ENCODE measurements at regions not wholly inside any gene's neighbourhood (a gene's known extent, or its start where the extent isn't known, plus 50 kb on each side); places are given as distances from the start of the nearest gene placed in this dataset.

DNA sequence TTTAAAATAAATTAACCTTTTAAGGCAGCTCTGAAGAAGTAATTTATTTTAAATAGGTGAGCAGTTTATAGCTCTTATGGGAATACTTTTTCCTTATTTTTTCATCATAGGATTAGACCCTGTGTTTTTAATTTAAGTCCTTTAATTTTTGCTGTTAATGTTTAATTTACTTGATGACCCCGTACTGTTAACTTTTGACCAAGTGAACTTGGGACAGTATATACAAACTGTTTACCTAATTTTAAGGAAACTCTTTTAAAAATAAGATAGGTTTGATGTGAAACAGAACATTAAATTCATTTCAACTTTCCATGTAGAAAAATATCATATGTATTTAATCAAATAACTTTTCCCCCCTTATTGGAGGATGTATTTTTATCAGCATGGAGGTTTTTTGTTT is 74.4 kb downstream of the KCNRG start:
- H2AFZ ChIP-seq: no peak overlapping the region
- H3K4me3 ChIP-seq: no peak overlapping the region
- CTCF ChIA-PET: no interaction called here
- peaks cover 6% of the 10 kb centered on the region for H3K4me1 ChIP-seq (replicated peaks; ENCODE audit: insufficient read depth)
- peaks cover 84% of the 10 kb centered on the region for H3K79me2 ChIP-seq (ENCODE audit: low read depth)
- no peaks in the 10 kb centered on the region for H3K9me3 ChIP-seq (ENCODE audit: insufficient read depth, low read depth)
- no peak overlapping the region for H3K4me2 ChIP-seq
- intact Hi-C loops (cut with micrococcal nuclease; ENCODE audit: unreplicated experiment): no loop called here
- H3F3A ChIP-seq (ENCODE audit: insufficient read depth, low read depth): no peaks in the 10 kb centered on the region
- POLR2A ChIA-PET (ENCODE audit: unreplicated experiment): no interaction called here
- H3K27me3 ChIP-seq (ENCODE audit: insufficient read depth, low read depth): no peaks in the 10 kb centered on the region
- 0 out of 2 replicates have a peak, but pooled peaks cover 9% of the 10 kb centered on the region for H3K36me3 ChIP-seq (ENCODE audit: low read depth)
- no peaks in the 10 kb centered on the region for H4K20me1 ChIP-seq (ENCODE audit: insufficient read depth)
- DNase-seq: no peak
- no peak overlapping the region for H3K27ac ChIP-seq
- H3K9me2 ChIP-seq (ENCODE audit: insufficient read depth): no peaks in the 10 kb centered on the region
- no peak for TF ChIP-seq EZH2 (IDR thresholded peaks at IDR 0.05; ENCODE audit: low read depth)
- TF ChIP-seq, protein P1, sequence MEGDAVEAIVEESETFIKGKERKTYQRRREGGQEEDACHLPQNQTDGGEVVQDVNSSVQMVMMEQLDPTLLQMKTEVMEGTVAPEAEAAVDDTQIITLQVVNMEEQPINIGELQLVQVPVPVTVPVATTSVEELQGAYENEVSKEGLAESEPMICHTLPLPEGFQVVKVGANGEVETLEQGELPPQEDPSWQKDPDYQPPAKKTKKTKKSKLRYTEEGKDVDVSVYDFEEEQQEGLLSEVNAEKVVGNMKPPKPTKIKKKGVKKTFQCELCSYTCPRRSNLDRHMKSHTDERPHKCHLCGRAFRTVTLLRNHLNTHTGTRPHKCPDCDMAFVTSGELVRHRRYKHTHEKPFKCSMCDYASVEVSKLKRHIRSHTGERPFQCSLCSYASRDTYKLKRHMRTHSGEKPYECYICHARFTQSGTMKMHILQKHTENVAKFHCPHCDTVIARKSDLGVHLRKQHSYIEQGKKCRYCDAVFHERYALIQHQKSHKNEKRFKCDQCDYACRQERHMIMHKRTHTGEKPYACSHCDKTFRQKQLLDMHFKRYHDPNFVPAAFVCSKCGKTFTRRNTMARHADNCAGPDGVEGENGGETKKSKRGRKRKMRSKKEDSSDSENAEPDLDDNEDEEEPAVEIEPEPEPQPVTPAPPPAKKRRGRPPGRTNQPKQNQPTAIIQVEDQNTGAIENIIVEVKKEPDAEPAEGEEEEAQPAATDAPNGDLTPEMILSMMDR (conservative IDR thresholded peaks at IDR 0.05): no peak
- no TSS peak for BruUV-seq (replicated peaks)

DNA sequence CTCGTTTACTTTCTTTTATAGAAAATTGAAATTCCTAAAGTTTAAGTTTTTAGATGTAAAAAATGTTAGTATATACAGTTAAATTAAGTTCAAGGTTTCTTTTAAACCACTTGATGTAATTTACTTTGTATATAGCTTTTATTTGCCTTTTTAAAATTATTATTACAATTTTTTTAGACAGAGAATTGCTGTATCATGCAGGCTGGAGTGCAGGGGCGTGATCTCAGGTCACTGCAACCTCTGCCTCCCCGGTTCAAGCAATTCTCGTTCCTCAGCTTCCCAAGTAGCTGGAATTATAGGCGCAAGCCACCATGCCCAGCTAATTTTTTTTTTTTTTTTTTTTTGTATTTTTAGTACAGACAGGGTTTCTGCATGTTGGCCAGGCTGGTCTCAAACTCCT is 75.0 kb downstream of the KCNRG start:
- no peak overlapping the region for H3K27ac ChIP-seq
- 0 out of 2 replicates have a peak, but pooled peaks cover 9% of the 10 kb centered on the region for H3K36me3 ChIP-seq (ENCODE audit: low read depth)
- H2AFZ ChIP-seq: no peak overlapping the region
- no peaks in the 10 kb centered on the region for H4K20me1 ChIP-seq (ENCODE audit: insufficient read depth)
- H3K4me3 ChIP-seq: no peak overlapping the region
- no peak for TF ChIP-seq EZH2 (IDR thresholded peaks at IDR 0.05; ENCODE audit: low read depth)
- TF ChIP-seq, protein P1 (conservative IDR thresholded peaks at IDR 0.05): no peak
- no peak overlapping the region for H3K4me2 ChIP-seq
- no peaks in the 10 kb centered on the region for H3F3A ChIP-seq (ENCODE audit: insufficient read depth, low read depth)
- POLR2A ChIA-PET (ENCODE audit: unreplicated experiment): interaction anchor here (0.7 kb wide), 1 partner anchor 94 kb away, joined by 6 read pairs; the partner anchor contains the start of gene TRIM13
- no TSS peak for BruUV-seq (replicated peaks)
- CTCF ChIA-PET: no interaction called here
- intact Hi-C loops (cut with micrococcal nuclease; ENCODE audit: unreplicated experiment): no loop called here
- peaks cover 84% of the 10 kb centered on the region for H3K79me2 ChIP-seq (ENCODE audit: low read depth)
- no peaks in the 10 kb centered on the region for H3K9me3 ChIP-seq (ENCODE audit: insufficient read depth, low read depth)
- no peaks in the 10 kb centered on the region for H3K9me2 ChIP-seq (ENCODE audit: insufficient read depth)
- 0 out of 2 replicates have a peak, but pooled peaks cover 3% of the 10 kb centered on the region for H3K4me1 ChIP-seq (replicated peaks; ENCODE audit: insufficient read depth)
- H3K27me3 ChIP-seq (ENCODE audit: insufficient read depth, low read depth): no peaks in the 10 kb centered on the region
- no peak for DNase-seq

DNA sequence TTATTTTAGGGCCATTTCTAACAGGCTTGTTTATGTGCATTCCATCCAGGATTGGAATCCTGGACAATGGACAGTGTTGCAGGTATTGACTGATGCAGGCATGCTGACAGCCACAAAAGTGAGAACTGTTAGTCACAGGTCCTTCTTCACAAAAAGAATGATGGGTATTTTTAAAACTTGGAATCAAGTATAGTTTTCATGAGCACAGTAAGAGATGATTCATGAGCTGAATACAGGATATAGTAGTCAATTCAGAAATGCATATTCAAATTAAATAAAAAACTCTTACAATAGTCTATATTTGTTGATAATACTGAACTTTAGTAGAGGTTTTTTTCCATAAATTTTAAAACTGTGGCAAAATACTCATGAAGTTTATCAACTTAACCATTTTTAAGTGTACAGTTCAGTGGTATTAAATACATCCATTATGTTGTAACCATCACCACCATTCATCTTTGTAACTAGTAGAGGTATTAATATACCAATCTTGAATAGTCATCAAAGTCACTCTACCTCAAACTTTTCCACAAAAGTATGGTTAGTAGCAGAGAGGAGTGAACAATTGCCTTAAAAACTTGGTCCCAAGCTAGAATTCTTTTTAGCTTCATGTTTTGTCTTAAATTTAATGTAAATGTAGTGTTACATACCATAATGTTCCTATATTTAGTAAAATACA is 79.5 kb downstream of the KCNRG start:
- Histone ChIP-seq H2AFZ (no peak overlapping the region), H3K4me1 (replicated peaks; ENCODE audit: insufficient read depth) (no peaks in the 10 kb centered on the region), H3K4me3 (no peak overlapping the region), H3F3A (ENCODE audit: insufficient read depth, low read depth) (no peaks in the 10 kb centered on the region), H3K9me3 (ENCODE audit: insufficient read depth, low read depth) (peaks cover 24% of the 10 kb centered on the region), H3K27me3 (ENCODE audit: insufficient read depth, low read depth) (no peaks in the 10 kb centered on the region), H3K79me2 (ENCODE audit: low read depth) (peaks cover 81% of the 10 kb centered on the region), H3K27ac (no peak overlapping the region), H3K36me3 (ENCODE audit: low read depth) (peaks cover 26% of the 10 kb centered on the region), H4K20me1 (ENCODE audit: insufficient read depth) (no peaks in the 10 kb centered on the region), H3K9me2 (ENCODE audit: insufficient read depth) (no peaks in the 10 kb centered on the region), H3K4me2 (no peak overlapping the region)
- no TSS peak for BruUV-seq (replicated peaks)
- TF ChIP-seq, protein P1 (conservative IDR thresholded peaks at IDR 0.05): no peak
- no peak for TF ChIP-seq EZH2 (IDR thresholded peaks at IDR 0.05; ENCODE audit: low read depth)
- no peak for DNase-seq
- intact Hi-C loops (cut with micrococcal nuclease; ENCODE audit: unreplicated experiment): no loop called here
- POLR2A ChIA-PET (ENCODE audit: unreplicated experiment): no interaction called here
- CTCF ChIA-PET: no interaction called here

All from PC-9 (cell line).